ENCODE measurements at regions not wholly inside any gene's neighbourhood (a gene's known extent, or its start where the extent isn't known, plus 50 kb on each side); places are given as distances from the start of the nearest gene placed in this dataset.

- TF ChIP-seq, protein P1, sequence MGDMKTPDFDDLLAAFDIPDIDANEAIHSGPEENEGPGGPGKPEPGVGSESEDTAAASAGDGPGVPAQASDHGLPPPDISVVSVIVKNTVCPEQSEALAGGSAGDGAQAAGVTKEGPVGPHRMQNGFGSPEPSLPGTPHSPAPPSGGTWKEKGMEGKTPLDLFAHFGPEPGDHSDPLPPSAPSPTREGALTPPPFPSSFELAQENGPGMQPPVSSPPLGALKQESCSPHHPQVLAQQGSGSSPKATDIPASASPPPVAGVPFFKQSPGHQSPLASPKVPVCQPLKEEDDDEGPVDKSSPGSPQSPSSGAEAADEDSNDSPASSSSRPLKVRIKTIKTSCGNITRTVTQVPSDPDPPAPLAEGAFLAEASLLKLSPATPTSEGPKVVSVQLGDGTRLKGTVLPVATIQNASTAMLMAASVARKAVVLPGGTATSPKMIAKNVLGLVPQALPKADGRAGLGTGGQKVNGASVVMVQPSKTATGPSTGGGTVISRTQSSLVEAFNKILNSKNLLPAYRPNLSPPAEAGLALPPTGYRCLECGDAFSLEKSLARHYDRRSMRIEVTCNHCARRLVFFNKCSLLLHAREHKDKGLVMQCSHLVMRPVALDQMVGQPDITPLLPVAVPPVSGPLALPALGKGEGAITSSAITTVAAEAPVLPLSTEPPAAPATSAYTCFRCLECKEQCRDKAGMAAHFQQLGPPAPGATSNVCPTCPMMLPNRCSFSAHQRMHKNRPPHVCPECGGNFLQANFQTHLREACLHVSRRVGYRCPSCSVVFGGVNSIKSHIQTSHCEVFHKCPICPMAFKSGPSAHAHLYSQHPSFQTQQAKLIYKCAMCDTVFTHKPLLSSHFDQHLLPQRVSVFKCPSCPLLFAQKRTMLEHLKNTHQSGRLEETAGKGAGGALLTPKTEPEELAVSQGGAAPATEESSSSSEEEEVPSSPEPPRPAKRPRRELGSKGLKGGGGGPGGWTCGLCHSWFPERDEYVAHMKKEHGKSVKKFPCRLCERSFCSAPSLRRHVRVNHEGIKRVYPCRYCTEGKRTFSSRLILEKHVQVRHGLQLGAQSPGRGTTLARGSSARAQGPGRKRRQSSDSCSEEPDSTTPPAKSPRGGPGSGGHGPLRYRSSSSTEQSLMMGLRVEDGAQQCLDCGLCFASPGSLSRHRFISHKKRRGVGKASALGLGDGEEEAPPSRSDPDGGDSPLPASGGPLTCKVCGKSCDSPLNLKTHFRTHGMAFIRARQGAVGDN (CRISPR knock-in tag; IDR thresholded peaks at IDR 0.05), result no peak
- TF ChIP-seq CEBPB (IDR thresholded peaks at IDR 0.05; ENCODE audit: borderline replicate concordance, low read depth, low read length) (no peak), ZNF781 (CRISPR knock-in tag; IDR thresholded peaks at IDR 0.05; ENCODE audit: borderline replicate concordance, not compliant biosample characterization) (no peak), ADNP (CRISPR knock-in tag; IDR thresholded peaks at IDR 0.05) (no peak), DPF2 (CRISPR knock-in tag; IDR thresholded peaks at IDR 0.05; ENCODE audit: borderline replicate concordance, low read depth) (no peak), AKAP8 (CRISPR knock-in tag; IDR thresholded peaks at IDR 0.05) (no peak), ZBTB33 (CRISPR knock-in tag; IDR thresholded peaks at IDR 0.05) (no peak)
- TF ChIP-seq, protein P2, sequence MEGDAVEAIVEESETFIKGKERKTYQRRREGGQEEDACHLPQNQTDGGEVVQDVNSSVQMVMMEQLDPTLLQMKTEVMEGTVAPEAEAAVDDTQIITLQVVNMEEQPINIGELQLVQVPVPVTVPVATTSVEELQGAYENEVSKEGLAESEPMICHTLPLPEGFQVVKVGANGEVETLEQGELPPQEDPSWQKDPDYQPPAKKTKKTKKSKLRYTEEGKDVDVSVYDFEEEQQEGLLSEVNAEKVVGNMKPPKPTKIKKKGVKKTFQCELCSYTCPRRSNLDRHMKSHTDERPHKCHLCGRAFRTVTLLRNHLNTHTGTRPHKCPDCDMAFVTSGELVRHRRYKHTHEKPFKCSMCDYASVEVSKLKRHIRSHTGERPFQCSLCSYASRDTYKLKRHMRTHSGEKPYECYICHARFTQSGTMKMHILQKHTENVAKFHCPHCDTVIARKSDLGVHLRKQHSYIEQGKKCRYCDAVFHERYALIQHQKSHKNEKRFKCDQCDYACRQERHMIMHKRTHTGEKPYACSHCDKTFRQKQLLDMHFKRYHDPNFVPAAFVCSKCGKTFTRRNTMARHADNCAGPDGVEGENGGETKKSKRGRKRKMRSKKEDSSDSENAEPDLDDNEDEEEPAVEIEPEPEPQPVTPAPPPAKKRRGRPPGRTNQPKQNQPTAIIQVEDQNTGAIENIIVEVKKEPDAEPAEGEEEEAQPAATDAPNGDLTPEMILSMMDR (CRISPR knock-in tag; IDR thresholded peaks at IDR 0.05), result no peak
- TF ChIP-seq, protein P3, sequence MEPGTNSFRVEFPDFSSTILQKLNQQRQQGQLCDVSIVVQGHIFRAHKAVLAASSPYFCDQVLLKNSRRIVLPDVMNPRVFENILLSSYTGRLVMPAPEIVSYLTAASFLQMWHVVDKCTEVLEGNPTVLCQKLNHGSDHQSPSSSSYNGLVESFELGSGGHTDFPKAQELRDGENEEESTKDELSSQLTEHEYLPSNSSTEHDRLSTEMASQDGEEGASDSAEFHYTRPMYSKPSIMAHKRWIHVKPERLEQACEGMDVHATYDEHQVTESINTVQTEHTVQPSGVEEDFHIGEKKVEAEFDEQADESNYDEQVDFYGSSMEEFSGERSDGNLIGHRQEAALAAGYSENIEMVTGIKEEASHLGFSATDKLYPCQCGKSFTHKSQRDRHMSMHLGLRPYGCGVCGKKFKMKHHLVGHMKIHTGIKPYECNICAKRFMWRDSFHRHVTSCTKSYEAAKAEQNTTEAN (CRISPR knock-in tag; conservative IDR thresholded peaks at IDR 0.05), result no peak
- TF ChIP-seq, protein P4, sequence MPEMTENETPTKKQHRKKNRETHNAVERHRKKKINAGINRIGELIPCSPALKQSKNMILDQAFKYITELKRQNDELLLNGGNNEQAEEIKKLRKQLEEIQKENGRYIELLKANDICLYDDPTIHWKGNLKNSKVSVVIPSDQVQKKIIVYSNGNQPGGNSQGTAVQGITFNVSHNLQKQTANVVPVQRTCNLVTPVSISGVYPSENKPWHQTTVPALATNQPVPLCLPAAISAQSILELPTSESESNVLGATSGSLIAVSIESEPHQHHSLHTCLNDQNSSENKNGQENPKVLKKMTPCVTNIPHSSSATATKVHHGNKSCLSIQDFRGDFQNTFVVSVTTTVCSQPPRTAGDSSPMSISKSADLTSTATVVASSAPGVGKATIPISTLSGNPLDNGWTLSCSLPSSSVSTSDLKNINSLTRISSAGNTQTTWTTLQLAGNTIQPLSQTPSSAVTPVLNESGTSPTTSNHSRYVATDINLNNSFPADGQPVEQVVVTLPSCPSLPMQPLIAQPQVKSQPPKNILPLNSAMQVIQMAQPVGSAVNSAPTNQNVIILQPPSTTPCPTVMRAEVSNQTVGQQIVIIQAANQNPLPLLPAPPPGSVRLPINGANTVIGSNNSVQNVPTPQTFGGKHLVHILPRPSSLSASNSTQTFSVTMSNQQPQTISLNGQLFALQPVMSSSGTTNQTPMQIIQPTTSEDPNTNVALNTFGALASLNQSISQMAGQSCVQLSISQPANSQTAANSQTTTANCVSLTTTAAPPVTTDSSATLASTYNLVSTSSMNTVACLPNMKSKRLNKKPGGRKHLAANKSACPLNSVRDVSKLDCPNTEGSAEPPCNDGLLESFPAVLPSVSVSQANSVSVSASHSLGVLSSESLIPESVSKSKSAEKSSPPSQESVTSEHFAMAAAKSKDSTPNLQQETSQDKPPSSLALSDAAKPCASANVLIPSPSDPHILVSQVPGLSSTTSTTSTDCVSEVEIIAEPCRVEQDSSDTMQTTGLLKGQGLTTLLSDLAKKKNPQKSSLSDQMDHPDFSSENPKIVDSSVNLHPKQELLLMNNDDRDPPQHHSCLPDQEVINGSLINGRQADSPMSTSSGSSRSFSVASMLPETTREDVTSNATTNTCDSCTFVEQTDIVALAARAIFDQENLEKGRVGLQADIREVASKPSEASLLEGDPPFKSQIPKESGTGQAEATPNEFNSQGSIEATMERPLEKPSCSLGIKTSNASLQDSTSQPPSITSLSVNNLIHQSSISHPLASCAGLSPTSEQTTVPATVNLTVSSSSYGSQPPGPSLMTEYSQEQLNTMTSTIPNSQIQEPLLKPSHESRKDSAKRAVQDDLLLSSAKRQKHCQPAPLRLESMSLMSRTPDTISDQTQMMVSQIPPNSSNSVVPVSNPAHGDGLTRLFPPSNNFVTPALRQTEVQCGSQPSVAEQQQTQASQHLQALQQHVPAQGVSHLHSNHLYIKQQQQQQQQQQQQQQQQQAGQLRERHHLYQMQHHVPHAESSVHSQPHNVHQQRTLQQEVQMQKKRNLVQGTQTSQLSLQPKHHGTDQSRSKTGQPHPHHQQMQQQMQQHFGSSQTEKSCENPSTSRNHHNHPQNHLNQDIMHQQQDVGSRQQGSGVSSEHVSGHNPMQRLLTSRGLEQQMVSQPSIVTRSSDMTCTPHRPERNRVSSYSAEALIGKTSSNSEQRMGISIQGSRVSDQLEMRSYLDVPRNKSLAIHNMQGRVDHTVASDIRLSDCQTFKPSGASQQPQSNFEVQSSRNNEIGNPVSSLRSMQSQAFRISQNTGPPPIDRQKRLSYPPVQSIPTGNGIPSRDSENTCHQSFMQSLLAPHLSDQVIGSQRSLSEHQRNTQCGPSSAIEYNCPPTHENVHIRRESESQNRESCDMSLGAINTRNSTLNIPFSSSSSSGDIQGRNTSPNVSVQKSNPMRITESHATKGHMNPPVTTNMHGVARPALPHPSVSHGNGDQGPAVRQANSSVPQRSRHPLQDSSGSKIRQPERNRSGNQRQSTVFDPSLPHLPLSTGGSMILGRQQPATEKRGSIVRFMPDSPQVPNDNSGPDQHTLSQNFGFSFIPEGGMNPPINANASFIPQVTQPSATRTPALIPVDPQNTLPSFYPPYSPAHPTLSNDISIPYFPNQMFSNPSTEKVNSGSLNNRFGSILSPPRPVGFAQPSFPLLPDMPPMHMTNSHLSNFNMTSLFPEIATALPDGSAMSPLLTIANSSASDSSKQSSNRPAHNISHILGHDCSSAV (CRISPR knock-in tag; IDR thresholded peaks at IDR 0.05; ENCODE audit: borderline replicate concordance), result no peak
Observed at GRCh38 chr9:75648034-75648433, 242.4 kb upstream of the PCSK5 start.
